Rectal smooth muscle tissue (tissue), 1 donor: ENCODE measurements at regions not wholly inside any gene's neighbourhood (a gene's known extent, or its start where the extent isn't known, plus 50 kb on each side); places are given as distances from the start of the nearest gene placed in this dataset.

Experiments
- H3K27ac ChIP-seq: one replicate; pipeline ENCODE4 v1.7.0; 2013; ENCODE audit warnings: low read depth, low read length, inconsistent platforms
- H3K27me3 ChIP-seq: one replicate; pipeline ENCODE4 v1.7.0; 2013; ENCODE audit warnings: low read length; ENCODE audit not compliant: control insufficient read depth, insufficient read depth
- H3K36me3 ChIP-seq: one replicate; pipeline ENCODE4 v1.7.0; 2013; ENCODE audit warnings: low read length; ENCODE audit not compliant: control insufficient read depth, insufficient read depth
- H3K4me1 ChIP-seq: one replicate; pipeline ENCODE4 v1.7.0; 2013; ENCODE audit warnings: low read length; ENCODE audit not compliant: control insufficient read depth, insufficient read depth
- H3K4me3 ChIP-seq: one replicate; pipeline ENCODE4 v1.7.0; 2013; ENCODE audit warnings: low read length
- H3K9ac ChIP-seq: one replicate; pipeline ENCODE4 v1.7.0; 2013; ENCODE audit warnings: low read length

GRCh38 chr18:34159691-34160185 lies 65.0 kb downstream of the NOL4 start:
- Histone ChIP-seq H3K4me1 (no peaks in the 10 kb centered on the region), H3K36me3 (no peaks in the 10 kb centered on the region), H3K9ac (no peak overlapping the region), H3K27ac (no peak overlapping the region), H3K27me3 (no peaks in the 10 kb centered on the region), H3K4me3 (peak overlapping the region; percentile 16)

GRCh38 chr18:34158881-34159690 lies 65.6 kb downstream of the NOL4 start:
- H3K27ac ChIP-seq, result no peak overlapping the region
- no peaks in the 10 kb centered on the region for H3K4me1 ChIP-seq
- H3K36me3 ChIP-seq, result no peaks in the 10 kb centered on the region
- no peaks in the 10 kb centered on the region for H3K27me3 ChIP-seq
- H3K4me3 ChIP-seq, result peak overlapping the region; percentile 16
- H3K9ac ChIP-seq, result no peak overlapping the region

- Histone ChIP-seq H3K9ac (no peak overlapping the region), H3K27me3 (no peaks in the 10 kb centered on the region), H3K27ac (no peak overlapping the region), H3K36me3 (no peaks in the 10 kb centered on the region), H3K4me1 (peaks cover 2% of the 10 kb centered on the region), H3K4me3 (no peak overlapping the region)
These were observed 71.0 kb downstream of the NOL4 start for GRCh38 chr18:34153711-34154110.

GRCh38 chr18:34131006-34131405 lies 93.7 kb downstream of the NOL4 start:
- Histone ChIP-seq H3K4me3 (no peak overlapping the region), H3K27ac (no peak overlapping the region), H3K36me3 (no peaks in the 10 kb centered on the region), H3K9ac (no peak overlapping the region), H3K4me1 (no peaks in the 10 kb centered on the region), H3K27me3 (no peaks in the 10 kb centered on the region)

- no peak overlapping the region for H3K27ac ChIP-seq
- no peak overlapping the region for H3K4me3 ChIP-seq
- no peak overlapping the region for H3K9ac ChIP-seq
- no peaks in the 10 kb centered on the region for H3K27me3 ChIP-seq
- H3K36me3 ChIP-seq, result no peaks in the 10 kb centered on the region
- H3K4me1 ChIP-seq, result no peaks in the 10 kb centered on the region
These were observed 96.3 kb downstream of the NOL4 start for GRCh38 chr18:34128436-34128835.

GRCh38 chr18:34126121-34126520 lies 98.6 kb downstream of the NOL4 start:
- Histone ChIP-seq H3K4me3 (no peak overlapping the region), H3K4me1 (no peaks in the 10 kb centered on the region), H3K27ac (no peak overlapping the region), H3K27me3 (no peaks in the 10 kb centered on the region), H3K9ac (no peak overlapping the region), H3K36me3 (no peaks in the 10 kb centered on the region)

GRCh38 chr18:34122724-34123334 lies 101.9 kb downstream of the NOL4 start:
- Histone ChIP-seq H3K9ac (no peak overlapping the region), H3K27me3 (no peaks in the 10 kb centered on the region), H3K36me3 (no peaks in the 10 kb centered on the region), H3K27ac (no peak overlapping the region), H3K4me3 (no peak overlapping the region), H3K4me1 (no peaks in the 10 kb centered on the region)

GRCh38 chr18:34121200-34121721 lies 103.5 kb downstream of the NOL4 start:
- H3K9ac ChIP-seq, result no peak overlapping the region
- H3K27ac ChIP-seq, result no peak overlapping the region
- no peaks in the 10 kb centered on the region for H3K36me3 ChIP-seq
- H3K4me1 ChIP-seq, result no peaks in the 10 kb centered on the region
- no peak overlapping the region for H3K4me3 ChIP-seq
- H3K27me3 ChIP-seq, result no peaks in the 10 kb centered on the region

GRCh38 chr18:34120294-34120693 lies 104.4 kb downstream of the NOL4 start:
- Histone ChIP-seq H3K36me3 (no peaks in the 10 kb centered on the region), H3K9ac (no peak overlapping the region), H3K4me1 (no peaks in the 10 kb centered on the region), H3K4me3 (no peak overlapping the region), H3K27me3 (no peaks in the 10 kb centered on the region), H3K27ac (no peak overlapping the region)

- no peak overlapping the region for H3K27ac ChIP-seq
- H3K9ac ChIP-seq, result no peak overlapping the region
- no peaks in the 10 kb centered on the region for H3K4me1 ChIP-seq
- H3K27me3 ChIP-seq, result no peaks in the 10 kb centered on the region
- H3K4me3 ChIP-seq, result no peak overlapping the region
- no peaks in the 10 kb centered on the region for H3K36me3 ChIP-seq
These were observed 107.4 kb downstream of the NOL4 start for GRCh38 chr18:34117319-34117718.

GRCh38 chr18:34115409-34116081 lies 109.2 kb downstream of the NOL4 start:
- Histone ChIP-seq H3K27ac (no peak overlapping the region), H3K4me3 (no peak overlapping the region), H3K36me3 (no peaks in the 10 kb centered on the region), H3K27me3 (no peaks in the 10 kb centered on the region), H3K9ac (no peak overlapping the region), H3K4me1 (no peaks in the 10 kb centered on the region)

- H3K4me1 ChIP-seq, result no peaks in the 10 kb centered on the region
- H3K27me3 ChIP-seq, result no peaks in the 10 kb centered on the region
- no peaks in the 10 kb centered on the region for H3K36me3 ChIP-seq
- H3K9ac ChIP-seq, result no peak overlapping the region
- H3K4me3 ChIP-seq, result no peak overlapping the region
- no peak overlapping the region for H3K27ac ChIP-seq
These were observed 109.7 kb downstream of the NOL4 start for GRCh38 chr18:34114996-34115395.
